Ectodermal cell (in vitro differentiated cells): ENCODE measurements at regions not wholly inside any gene's neighbourhood (a gene's known extent, or its start where the extent isn't known, plus 50 kb on each side); places are given as distances from the start of the nearest gene placed in this dataset.

Experiments
- H3K27ac ChIP-seq: 2 replicates; pipeline ENCODE4 v1.7.0; 2013; ENCODE audit warnings: mild to moderate bottlenecking, low read depth, low read length; ENCODE audit not compliant: insufficient read depth, poor library complexity, severe bottlenecking
- H3K27me3 ChIP-seq: 2 replicates; pipeline ENCODE4 v1.7.0; 2013; ENCODE audit warnings: mild to moderate bottlenecking, low read length; ENCODE audit not compliant: insufficient read depth, control insufficient read depth, poor library complexity, severe bottlenecking
- H3K36me3 ChIP-seq: one replicate; pipeline ENCODE4 v1.7.0; 2013; ENCODE audit warnings: low read length; ENCODE audit not compliant: control insufficient read depth, insufficient read depth
- H3K4me1 ChIP-seq: one replicate; pipeline ENCODE4 v1.7.0; 2013; ENCODE audit warnings: low read length; ENCODE audit not compliant: control insufficient read depth, insufficient read depth
- H3K4me3 ChIP-seq: 2 replicates; pipeline ENCODE4 v1.7.0; 2013; ENCODE audit warnings: low read depth, low read length, control low read depth; ENCODE audit not compliant: insufficient read depth
- H3K9me3 ChIP-seq: 2 replicates; pipeline ENCODE4 v1.7.0; 2013; ENCODE audit warnings: mild to moderate bottlenecking, low read length, moderate library complexity; ENCODE audit not compliant: control insufficient read depth
- WGBS, 2 experiments: methylation state at CpG; one replicate each; pipeline ENCODE4 v1.1.7; 2013; ENCODE audit warnings: missing lambda C conversion rate in 2 of 2; 5-methylcytosine and 5-hydroxymethylcytosine counted together

DNA sequence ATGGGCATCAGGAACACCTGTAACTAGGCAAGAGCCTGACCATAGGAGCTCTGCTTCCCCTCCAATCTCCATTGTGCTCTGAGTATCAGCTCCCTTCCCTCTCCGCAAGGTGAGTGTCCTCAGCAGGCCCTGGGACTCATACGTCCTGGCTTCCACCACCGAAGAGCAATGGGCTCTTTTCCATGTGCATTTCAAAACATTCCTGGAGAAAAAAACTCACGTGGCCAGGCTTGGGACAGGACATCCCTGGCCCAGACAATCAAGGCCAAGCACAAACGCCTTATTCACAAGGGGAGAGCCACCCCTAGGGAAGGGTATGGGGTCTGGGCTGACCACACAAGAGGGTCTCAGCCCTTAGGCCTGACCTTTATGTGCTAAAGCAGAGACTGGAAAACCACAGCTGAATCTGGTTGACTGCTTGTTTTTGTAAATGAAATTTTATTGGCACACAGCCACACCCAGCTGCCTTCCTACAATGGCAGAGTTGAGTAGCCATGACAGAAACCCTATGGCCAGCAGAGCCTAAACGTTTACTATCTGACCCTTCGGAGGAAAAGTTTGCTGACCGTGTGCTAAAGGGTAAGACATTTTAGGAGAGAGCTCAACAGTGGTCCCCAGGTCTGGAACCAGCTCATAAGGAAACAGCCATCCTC, 175.7 kb upstream of the ARL4C start:
- H3K27ac ChIP-seq: no peak overlapping the region
- 89 to 91% methylated on average over 8 of the region's 8 CpGs for WGBS, 2 experiments
- H3K36me3 ChIP-seq: no peaks in the 10 kb centered on the region
- H3K9me3 ChIP-seq: no peaks in the 10 kb centered on the region
- H3K4me3 ChIP-seq: no peak overlapping the region
- H3K4me1 ChIP-seq: peaks cover 37% of the 10 kb centered on the region
- no peaks in the 10 kb centered on the region for H3K27me3 ChIP-seq

DNA sequence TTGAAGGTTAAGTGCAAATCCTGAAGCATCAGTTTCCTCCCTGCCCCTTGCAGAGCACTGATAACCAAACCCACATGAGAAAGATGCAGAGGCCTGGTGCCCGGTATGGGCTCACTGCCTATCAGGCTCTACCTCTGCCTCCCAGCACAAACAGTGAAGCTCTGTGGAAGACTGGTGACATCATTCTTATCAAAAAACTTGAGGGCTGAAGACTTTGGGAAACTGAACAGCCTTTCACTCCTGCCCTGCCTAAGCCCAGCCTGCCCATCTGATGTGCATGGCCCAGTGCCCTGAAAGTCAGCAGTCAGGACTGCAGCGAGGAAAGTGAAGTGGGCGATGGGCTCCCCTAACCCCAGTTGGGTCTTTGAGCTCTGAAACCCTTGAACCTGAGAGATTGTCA, 174.8 kb upstream of the ARL4C start:
- no peaks in the 10 kb centered on the region for H3K27me3 ChIP-seq
- WGBS, 2 experiments: 92 to 98% methylated on average over 3 of the region's 3 CpGs
- H3K9me3 ChIP-seq: no peaks in the 10 kb centered on the region
- H3K36me3 ChIP-seq: no peaks in the 10 kb centered on the region
- no peak overlapping the region for H3K27ac ChIP-seq
- H3K4me1 ChIP-seq: peaks cover 37% of the 10 kb centered on the region
- H3K4me3 ChIP-seq: no peak overlapping the region

- Histone ChIP-seq H3K4me3 (no peak overlapping the region), H3K27ac (no peak overlapping the region), H3K27me3 (no peaks in the 10 kb centered on the region), H3K4me1 (peaks cover 37% of the 10 kb centered on the region), H3K9me3 (no peaks in the 10 kb centered on the region), H3K36me3 (no peaks in the 10 kb centered on the region)
- WGBS, 2 experiments: 84 to 94% methylated on average over 3 of the region's 3 CpGs
Observed at GRCh38 chr2:234671231-234671630, 174.3 kb upstream of the ARL4C start.

DNA sequence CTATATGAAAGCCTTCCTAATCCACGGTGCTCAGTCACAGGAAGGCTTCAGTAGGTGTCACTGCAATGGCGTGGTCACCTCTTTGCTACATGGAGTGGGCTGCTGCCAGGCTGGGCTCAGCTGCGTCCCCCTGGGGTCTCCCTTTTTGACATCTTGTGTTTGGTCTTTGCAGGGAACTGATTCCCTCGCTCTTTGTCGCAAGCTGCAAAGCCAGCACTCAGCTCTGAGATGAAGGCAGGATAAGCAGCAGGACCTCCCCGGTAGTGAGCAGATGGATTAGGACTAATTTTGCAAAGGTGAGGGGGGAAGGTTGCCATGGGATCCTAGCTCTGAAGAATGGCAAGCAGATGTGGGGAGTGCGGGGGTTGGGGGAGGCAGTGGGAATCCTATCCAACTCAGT, 173.9 kb upstream of the ARL4C start:
- Histone ChIP-seq H3K27ac (no peak overlapping the region), H3K9me3 (no peaks in the 10 kb centered on the region), H3K4me1 (peaks cover 33% of the 10 kb centered on the region), H3K36me3 (no peaks in the 10 kb centered on the region), H3K4me3 (no peak overlapping the region), H3K27me3 (no peaks in the 10 kb centered on the region)
- 33 to 39% methylated on average over 7 of the region's 7 CpGs for WGBS, 2 experiments

- H3K27me3 ChIP-seq: no peaks in the 10 kb centered on the region
- H3K36me3 ChIP-seq: no peaks in the 10 kb centered on the region
- no peak overlapping the region for H3K27ac ChIP-seq
- H3K4me1 ChIP-seq: peaks cover 27% of the 10 kb centered on the region
- no peaks in the 10 kb centered on the region for H3K9me3 ChIP-seq
- 80 to 81% methylated on average over 3 of the region's 3 CpGs for WGBS, 2 experiments
- no peak overlapping the region for H3K4me3 ChIP-seq
Observed at GRCh38 chr2:234670052-234670451, 173.2 kb upstream of the ARL4C start.

DNA sequence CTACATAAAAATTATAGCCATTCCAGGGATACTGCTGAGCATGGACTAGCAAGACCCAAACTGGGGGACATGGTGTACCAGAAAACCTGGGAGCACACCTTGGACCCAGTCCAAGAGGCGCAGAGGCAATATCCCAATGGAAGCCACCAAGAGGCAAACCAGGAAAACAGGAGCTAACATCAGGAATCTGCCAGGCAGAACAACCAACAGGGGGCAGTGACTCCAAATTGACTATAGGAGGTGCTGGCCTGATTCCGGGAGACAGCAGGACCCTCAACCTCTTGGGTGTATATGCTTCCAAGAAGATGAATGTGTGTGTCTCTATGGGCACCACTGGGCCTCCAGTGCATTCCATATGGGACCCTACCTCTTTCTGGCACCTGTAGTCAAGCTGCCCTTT, 172.7 kb upstream of the ARL4C start:
- H3K4me3 ChIP-seq: no peak overlapping the region
- H3K27me3 ChIP-seq: no peaks in the 10 kb centered on the region
- WGBS, 2 experiments: 90 to 91% methylated on average over 2 of the region's 2 CpGs
- H3K9me3 ChIP-seq: no peaks in the 10 kb centered on the region
- H3K27ac ChIP-seq: no peak overlapping the region
- H3K4me1 ChIP-seq: peaks cover 23% of the 10 kb centered on the region
- H3K36me3 ChIP-seq: no peaks in the 10 kb centered on the region

GRCh38 chr2:234669001-234669400, 172.1 kb upstream of the ARL4C start:
- WGBS, 2 experiments: 85 to 100% methylated on average over 1 to 2 of the region's 2 CpGs
- Histone ChIP-seq H3K4me1 (peaks cover 19% of the 10 kb centered on the region), H3K9me3 (no peaks in the 10 kb centered on the region), H3K27ac (no peak overlapping the region), H3K4me3 (no peak overlapping the region), H3K27me3 (no peaks in the 10 kb centered on the region), H3K36me3 (no peaks in the 10 kb centered on the region)

- Histone ChIP-seq H3K9me3 (no peaks in the 10 kb centered on the region), H3K4me3 (no peak overlapping the region), H3K36me3 (no peaks in the 10 kb centered on the region), H3K4me1 (peaks cover 18% of the 10 kb centered on the region), H3K27ac (no peak overlapping the region), H3K27me3 (no peaks in the 10 kb centered on the region)
- WGBS, 2 experiments: 96 to 99% methylated on average over 3 of the region's 3 CpGs
Observed at GRCh38 chr2:234666911-234667310, 170.0 kb upstream of the ARL4C start.

DNA sequence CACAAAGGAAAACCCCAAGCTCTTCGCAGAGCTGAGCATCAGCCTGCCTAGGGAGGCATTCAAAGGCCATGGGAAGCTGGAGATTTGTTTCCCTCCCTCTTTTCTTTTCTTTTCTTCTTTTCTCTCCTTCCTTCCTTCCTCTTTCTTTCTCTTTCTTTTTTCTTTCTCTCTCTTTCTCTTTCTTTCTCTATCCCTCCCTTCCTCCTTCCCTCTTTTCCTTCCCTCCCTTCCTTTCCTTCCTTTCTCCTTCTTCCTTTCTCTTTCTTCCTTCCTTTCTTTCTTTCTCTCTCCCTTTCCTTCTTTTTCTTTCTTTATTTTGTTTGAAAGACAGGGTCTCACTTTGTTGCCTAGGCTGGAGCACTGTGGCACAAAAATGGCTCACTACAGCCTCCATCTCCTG, 168.4 kb upstream of the ARL4C start:
- Histone ChIP-seq H3K4me3 (no peak overlapping the region), H3K27me3 (no peaks in the 10 kb centered on the region), H3K4me1 (peaks cover 3% of the 10 kb centered on the region), H3K27ac (no peak overlapping the region), H3K36me3 (no peaks in the 10 kb centered on the region), H3K9me3 (no peaks in the 10 kb centered on the region)
- 94 to 97% methylated on average over 1 of the region's 1 CpG for WGBS, 2 experiments

GRCh38 chr2:234661849-234662248, 165.0 kb upstream of the ARL4C start:
- no peak overlapping the region for H3K27ac ChIP-seq
- no peaks in the 10 kb centered on the region for H3K36me3 ChIP-seq
- 50 to 70% methylated on average over 1 to 2 of the region's 2 CpGs for WGBS, 2 experiments
- no peak overlapping the region for H3K4me3 ChIP-seq
- no peaks in the 10 kb centered on the region for H3K9me3 ChIP-seq
- H3K4me1 ChIP-seq: no peaks in the 10 kb centered on the region
- no peaks in the 10 kb centered on the region for H3K27me3 ChIP-seq

- 85 to 93% methylated on average over 3 of the region's 3 CpGs for whole genome bisulfite sequencing, 2 experiments
- Histone ChIP-seq H3K9me3 (no peaks in the 10 kb centered on the region), H3K27ac (no peak overlapping the region)
Observed at GRCh38 chr2:234661175-234661574, 164.3 kb upstream of the ARL4C start.

More at GRCh38 chr2:234661175-234661574, 164.3 kb upstream of the ARL4C start:
- Histone ChIP-seq H3K4me3 (no peak overlapping the region), H3K4me1 (no peaks in the 10 kb centered on the region), H3K36me3 (no peaks in the 10 kb centered on the region), H3K27me3 (no peaks in the 10 kb centered on the region)
